Endothelial cell of umbilical vein (primary cell): ENCODE measurements at regions not wholly inside any gene's neighbourhood (a gene's known extent, or its start where the extent isn't known, plus 50 kb on each side); places are given as distances from the start of the nearest gene placed in this dataset.

Experiments used
- BruUV-seq: library from RNA; stranded (reverse); fragments of 400-500 nt; replicated peaks from 2 replicates; lab custom pipeline; 2021; lab: Mats Ljungman, UMichigan
- CTCF ChIA-PET: fragments of 300-600, 350-600 bp; sonication (Branson Sonifier 250); formaldehyde crosslinking; loops from one replicate; lab custom pipeline; 2021; ENCODE audit warnings: antibody characterized with exemption, inconsistent platforms; lab: Charles Lee
- POLR2A ChIA-PET: fragments of 300-600, 350-600 bp; sonication (Branson Sonifier 250); formaldehyde crosslinking; loops from one replicate; lab custom pipeline; 2021; ENCODE audit warnings: antibody characterized with exemption, inconsistent platforms; lab: Charles Lee
- DNase-seq: peaks from one replicate; pipeline ENCODE4 v3.0.0-alpha.2; 2011; ENCODE audit warnings: low read depth, low spot score
- FAIRE-seq: peaks from 2 replicates; lab custom pipeline; 2011; peaks lifted over from hg19 to GRCh38; lab: Jason Lieb, UNC
- H2AFZ ChIP-seq: 2 replicates; pipeline ENCODE4 v1.6.0; 2012; ENCODE audit warnings: low read depth, low read length, control low read depth, inconsistent platforms
- H3K27ac ChIP-seq: 2 replicates; pipeline ENCODE4 v1.5.1; 2011; ENCODE audit warnings: low read depth, mild to moderate bottlenecking, control low read depth, low read length, moderate library complexity; ENCODE audit not compliant: insufficient read depth
- H3K27me3 ChIP-seq, 2 experiments: 2 replicates each; pipeline versions ENCODE4 v1.6.0 to v1.6.1; 2011; ENCODE audit warnings: low read length in 2 of 2, mixed read lengths in 1 of 2; ENCODE audit not compliant: control insufficient read depth in 2 of 2, insufficient read depth in 2 of 2
- H3K36me3 ChIP-seq, 2 experiments: 2 replicates in 1 of 2; 3 replicates in 1 of 2; pipeline ENCODE4 v1.5.1; 2011; ENCODE audit warnings: low read length in 2 of 2, mild to moderate bottlenecking in 1 of 2, moderate library complexity in 1 of 2; ENCODE audit not compliant: control insufficient read depth in 2 of 2, insufficient read depth in 2 of 2; ENCODE audit errors: extremely low read depth in 1 of 2
- H3K4me1 ChIP-seq: 3 replicates; pipeline ENCODE4 v1.5.1; 2011; ENCODE audit warnings: mild to moderate bottlenecking, low read length; ENCODE audit not compliant: control insufficient read depth, insufficient read depth; ENCODE audit errors: extremely low read depth
- H3K4me2 ChIP-seq: 2 replicates; pipeline ENCODE4 v1.6.1; 2011; ENCODE audit warnings: low read length, control low read depth, mixed read lengths; ENCODE audit not compliant: insufficient read depth
- H3K4me3 ChIP-seq, 3 experiments: fragments of 200-600 bp in 1 of 3; sonication (generic), shearing (Covaris generic) in 1 of 3; replicated peaks in 1 of 3; 2 replicates each; pipeline ENCODE4 v1.5.1; 2011 to 2016; ENCODE audit warnings: control low read depth in 3 of 3, low read length in 3 of 3, mild to moderate bottlenecking in 2 of 3, inconsistent platforms in 1 of 3, low read depth in 1 of 3, moderate library complexity in 1 of 3; ENCODE audit not compliant: insufficient read depth in 1 of 3
- H3K79me2 ChIP-seq: 2 replicates; pipeline ENCODE4 v1.6.0; 2012; ENCODE audit warnings: low read length, inconsistent platforms; ENCODE audit not compliant: control insufficient read depth, insufficient read depth
- H3K9ac ChIP-seq: replicated peaks from 2 replicates; pipeline ENCODE3; 2011; ENCODE audit warnings: low read length, control low read depth; ENCODE audit not compliant: insufficient read depth; ENCODE audit errors: extremely low read depth
- H3K9me1 ChIP-seq: replicated peaks from 3 replicates; pipeline ENCODE4 v1.6.0; 2011; ENCODE audit warnings: mild to moderate bottlenecking, low read length; ENCODE audit not compliant: control insufficient read depth, insufficient read depth; ENCODE audit errors: extremely low read depth
- H3K9me3 ChIP-seq: replicated peaks from 2 replicates; pipeline ENCODE4 v1.5.1; 2012; ENCODE audit warnings: low read length, inconsistent platforms; ENCODE audit not compliant: control insufficient read depth, insufficient read depth
- H4K20me1 ChIP-seq: replicated peaks from 2 replicates; pipeline ENCODE3; 2011; ENCODE audit warnings: mild to moderate bottlenecking, low read length; ENCODE audit not compliant: control insufficient read depth, insufficient read depth; ENCODE audit errors: extremely low read depth
- EZH2 ChIP-seq: IDR thresholded peaks from 2 replicates; pipeline ENCODE4 v1.6.1; 2012; ENCODE audit warnings: borderline replicate concordance, low read depth, mild to moderate bottlenecking, moderate library complexity, low read length, inconsistent platforms; ENCODE audit not compliant: severe bottlenecking
- FOS ChIP-seq: IDR thresholded peaks from 2 replicates; pipeline ENCODE4 v1.6.1; 2011; ENCODE audit warnings: mild to moderate bottlenecking, low read length, moderate library complexity, borderline replicate concordance; ENCODE audit not compliant: insufficient read depth
- GATA2 ChIP-seq: IDR thresholded peaks from 2 replicates; pipeline ENCODE4 v1.7.0; 2011; ENCODE audit warnings: low read depth, mild to moderate bottlenecking, moderate library complexity, mixed read lengths, low read length; ENCODE audit not compliant: insufficient read length, insufficient read depth
- JUN ChIP-seq: IDR thresholded peaks from 2 replicates; pipeline ENCODE4 v1.6.1; 2011; ENCODE audit warnings: borderline replicate concordance, low read depth; ENCODE audit not compliant: insufficient read length, insufficient read depth
- MAX ChIP-seq: IDR thresholded peaks from 2 replicates; pipeline ENCODE4 v1.6.1; 2011; ENCODE audit not compliant: insufficient read depth, insufficient read length
- MYC ChIP-seq: IDR thresholded peaks from one replicate; pipeline ENCODE4 v1.6.1; 2011; ENCODE audit warnings: mild to moderate bottlenecking, low read depth, low read length
- POLR2A ChIP-seq: IDR thresholded peaks from 2 replicates; pipeline ENCODE4 v1.6.1; 2012; ENCODE audit warnings: low read depth, mild to moderate bottlenecking, control low read depth, low read length
- POLR2AphosphoS5 ChIP-seq: IDR thresholded peaks from 2 replicates; pipeline ENCODE4 v1.6.1; 2012; ENCODE audit warnings: low read depth, mild to moderate bottlenecking, control low read depth, low read length, moderate library complexity; ENCODE audit not compliant: insufficient read depth
- dilution Hi-C: fragments of 300-500 bp; cut with MboI; formaldehyde crosslinking; loops from one replicate; pipeline ENCODE4 v1.15.0; 2019; ENCODE audit warnings: low sequenced_read_pairs; ENCODE audit not compliant: extremely low pct_ligation_motif_present
- intact Hi-C: fragments of 100-400 bp; cut with micrococcal nuclease; formaldehyde crosslinking; loops from one replicate; pipeline ENCODE4 v1.10.0; 2022
- TF ChIP-seq, protein P1 (sequence below), 2 donors: IDR thresholded peaks; 1 replicate in 1 of 2; 2 replicates in 1 of 2; pipeline ENCODE4 v1.5.1; 2011; ENCODE audit warnings: low read length in 2 of 2, mild to moderate bottlenecking in 2 of 2, moderate library complexity in 2 of 2, control low read depth in 1 of 2, inconsistent platforms in 1 of 2, low read depth in 1 of 2; ENCODE audit not compliant: insufficient read depth in 1 of 2; ENCODE audit errors: extremely low read depth in 1 of 2

- no peak overlapping the region for H2AFZ ChIP-seq
- FAIRE-seq (no peak), DNase-seq (no peak)
- no peaks in the 10 kb centered on the region for H3K4me1 ChIP-seq
- CTCF ChIA-PET: no interaction called here
- H3K9ac ChIP-seq: no peak overlapping the region
- no peak overlapping the region for H3K4me2 ChIP-seq
- H3K27ac ChIP-seq: no peak overlapping the region
- dilution Hi-C loops: no loop called here
- H3K36me3 ChIP-seq: no peaks in the 10 kb centered on the region
- BruUV-seq: no TSS peak
- H4K20me1 ChIP-seq: no peaks in the 10 kb centered on the region
- no peaks in the 10 kb centered on the region for H3K79me2 ChIP-seq
- intact Hi-C loops: no loop called here
- no peaks in the 10 kb centered on the region for H3K9me3 ChIP-seq
- TF ChIP-seq FOS (no peak), EZH2 (no peak), MAX (no peak), MYC (no peak), POLR2AphosphoS5 (no peak), JUN (no peak), POLR2A (no peak), GATA2 (no peak)
- TF ChIP-seq, protein P1, sequence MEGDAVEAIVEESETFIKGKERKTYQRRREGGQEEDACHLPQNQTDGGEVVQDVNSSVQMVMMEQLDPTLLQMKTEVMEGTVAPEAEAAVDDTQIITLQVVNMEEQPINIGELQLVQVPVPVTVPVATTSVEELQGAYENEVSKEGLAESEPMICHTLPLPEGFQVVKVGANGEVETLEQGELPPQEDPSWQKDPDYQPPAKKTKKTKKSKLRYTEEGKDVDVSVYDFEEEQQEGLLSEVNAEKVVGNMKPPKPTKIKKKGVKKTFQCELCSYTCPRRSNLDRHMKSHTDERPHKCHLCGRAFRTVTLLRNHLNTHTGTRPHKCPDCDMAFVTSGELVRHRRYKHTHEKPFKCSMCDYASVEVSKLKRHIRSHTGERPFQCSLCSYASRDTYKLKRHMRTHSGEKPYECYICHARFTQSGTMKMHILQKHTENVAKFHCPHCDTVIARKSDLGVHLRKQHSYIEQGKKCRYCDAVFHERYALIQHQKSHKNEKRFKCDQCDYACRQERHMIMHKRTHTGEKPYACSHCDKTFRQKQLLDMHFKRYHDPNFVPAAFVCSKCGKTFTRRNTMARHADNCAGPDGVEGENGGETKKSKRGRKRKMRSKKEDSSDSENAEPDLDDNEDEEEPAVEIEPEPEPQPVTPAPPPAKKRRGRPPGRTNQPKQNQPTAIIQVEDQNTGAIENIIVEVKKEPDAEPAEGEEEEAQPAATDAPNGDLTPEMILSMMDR (IDR thresholded peaks at IDR 0.05; ENCODE audit: extremely low read depth in 1 of 2, insufficient read depth in 1 of 2, low read depth in 1 of 2, low read length in 2 of 2): no peak
- H3K4me3 ChIP-seq: no peak overlapping the region
- H3K9me1 ChIP-seq: no peaks in the 10 kb centered on the region
- POLR2A ChIA-PET: no interaction called here
- H3K27me3 ChIP-seq: no peaks in the 10 kb centered on the region
Observed at GRCh38 chr14:32021341-32021740, 55.8 kb upstream of the ARHGAP5 start.
